ENCODE measurements at regions not wholly inside any gene's neighbourhood (a gene's known extent, or its start where the extent isn't known, plus 50 kb on each side); places are given as distances from the start of the nearest gene placed in this dataset.
"Not testable (repeated sequence)": the region's sequence is repeated elsewhere in the genome, so short reads cannot be mapped to it uniquely, and the experiment has no call there.

DNA sequence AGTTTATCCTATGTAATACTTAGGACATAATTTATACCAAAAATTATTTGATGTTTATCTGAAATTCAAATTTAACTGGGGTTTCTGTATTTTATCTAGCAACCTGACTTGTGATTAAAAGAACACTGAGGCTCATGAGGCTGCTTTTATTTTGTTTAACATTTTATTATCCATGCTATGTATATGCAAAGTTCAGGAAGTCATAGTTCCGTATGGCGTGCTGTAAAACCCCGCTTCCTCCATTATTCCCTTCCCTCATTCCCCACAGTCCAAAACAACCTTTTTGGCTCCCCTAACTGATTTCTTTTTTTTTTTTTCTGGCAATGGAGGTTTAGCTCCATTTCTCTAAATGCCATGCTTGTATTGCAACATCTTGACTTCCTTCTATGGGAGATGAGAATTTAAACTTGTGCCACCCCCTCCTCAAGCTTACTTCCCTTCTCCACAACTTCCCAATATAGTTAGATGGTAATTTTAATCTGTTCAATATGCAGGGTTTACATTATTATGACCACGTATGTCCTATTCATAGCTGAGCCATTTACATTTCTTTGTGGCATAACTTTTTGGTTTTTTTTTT, 138.0 kb upstream of the DNAH14 start:
- DNase-seq: peak; percentile 63

DNA sequence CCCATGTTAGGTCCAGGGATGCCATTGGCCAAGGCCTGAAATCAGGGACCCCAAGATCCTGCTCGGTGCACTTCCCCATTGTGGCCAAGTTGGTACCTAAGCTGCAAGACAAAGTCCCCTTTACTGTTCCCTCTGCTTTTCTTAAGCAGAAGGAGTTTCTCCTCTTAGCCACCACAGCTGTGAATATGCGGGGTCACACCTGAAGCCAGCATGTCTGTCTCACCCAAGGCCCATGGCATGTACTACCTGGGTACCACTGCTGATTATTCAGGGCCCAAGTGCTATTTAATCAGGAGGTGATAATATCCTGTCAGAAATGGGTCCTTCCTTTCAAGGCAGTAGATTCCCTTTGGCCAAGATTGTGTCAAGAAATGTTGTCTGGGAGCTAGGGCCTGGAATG, 133.9 kb upstream of the DNAH14 start:
- no peak for DNase-seq

DNA sequence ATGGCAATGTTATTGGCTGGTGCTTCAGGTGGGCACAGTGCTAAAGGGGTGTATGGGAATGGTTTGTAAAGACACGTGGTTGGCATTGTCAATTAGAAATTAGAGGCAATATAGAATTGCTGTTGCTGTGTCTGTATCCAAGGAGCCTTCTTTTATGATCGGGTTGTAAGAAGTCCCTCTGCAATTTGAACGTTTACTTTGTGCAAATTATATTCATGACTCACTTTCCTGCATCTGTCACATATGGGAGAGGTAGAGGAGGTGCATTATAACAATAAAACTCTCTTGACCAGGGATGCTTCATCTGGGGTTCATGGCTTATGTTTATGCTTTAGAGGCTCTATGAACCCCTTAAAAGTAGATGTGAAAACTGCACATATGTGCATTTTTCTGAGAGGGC, 130.4 kb upstream of the DNAH14 start:
- DNase-seq: no peak

DNA sequence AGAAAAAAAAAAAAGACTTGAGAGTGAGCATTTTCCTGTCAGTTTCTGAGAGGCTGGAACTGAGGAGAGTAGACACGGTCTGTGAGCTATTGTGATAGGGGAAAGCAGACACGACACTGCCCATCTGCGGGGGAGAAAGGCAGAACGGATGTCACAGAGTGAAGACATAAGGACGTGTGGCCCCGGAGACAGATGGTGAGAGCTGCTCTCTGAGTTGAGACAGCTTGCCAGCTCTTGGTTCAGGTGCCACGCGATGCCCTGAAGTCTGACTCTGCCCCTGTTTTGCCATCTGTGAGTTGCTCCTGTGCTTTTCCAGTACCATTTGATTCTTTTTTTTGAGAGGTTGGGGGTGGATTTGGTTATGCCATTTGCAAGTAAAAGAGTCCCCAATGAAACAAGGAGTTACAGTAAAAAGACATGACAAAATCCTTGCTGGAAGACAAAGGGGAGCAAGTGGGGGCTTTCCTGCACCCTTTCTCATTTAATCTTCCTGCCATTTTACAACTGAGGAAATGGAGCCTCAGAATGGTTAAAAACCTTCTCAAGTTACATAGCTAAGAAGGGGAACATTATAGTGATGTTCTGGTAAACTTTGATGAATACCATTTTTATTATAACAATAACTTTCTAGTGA, 128.9 kb upstream of the DNAH14 start:
- DNase-seq: no peak

DNA sequence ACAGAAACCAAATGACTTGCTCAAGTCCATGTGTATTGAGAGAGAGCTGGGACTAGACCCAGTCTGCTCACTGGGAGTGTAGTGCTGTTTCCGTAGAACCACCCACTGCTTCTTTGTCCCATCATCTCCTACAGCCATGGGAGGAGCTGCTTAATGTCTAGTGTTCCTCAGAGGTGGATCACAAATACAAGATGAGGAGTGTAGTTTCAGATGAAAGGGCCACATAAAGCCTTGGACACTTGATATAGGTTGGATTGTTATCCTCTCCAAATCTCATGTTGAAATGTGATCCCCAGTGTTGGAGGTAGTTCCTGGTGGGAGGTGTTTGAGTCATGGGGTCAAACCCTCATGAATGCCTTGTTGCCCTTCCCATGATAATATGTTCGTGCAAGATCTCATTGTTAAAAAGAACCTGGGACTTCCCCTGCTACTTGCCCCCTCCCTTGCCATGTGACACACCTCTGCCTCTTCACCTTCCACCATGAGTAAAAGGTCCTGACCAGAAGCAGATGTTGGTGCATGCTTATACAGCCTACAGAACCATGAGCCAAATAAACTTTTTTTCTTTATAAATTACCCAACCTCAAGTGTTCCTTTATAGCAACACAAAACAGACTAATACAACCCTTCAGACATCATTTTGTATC, 127.5 kb upstream of the DNAH14 start:
- DNase-seq: no peak

DNA sequence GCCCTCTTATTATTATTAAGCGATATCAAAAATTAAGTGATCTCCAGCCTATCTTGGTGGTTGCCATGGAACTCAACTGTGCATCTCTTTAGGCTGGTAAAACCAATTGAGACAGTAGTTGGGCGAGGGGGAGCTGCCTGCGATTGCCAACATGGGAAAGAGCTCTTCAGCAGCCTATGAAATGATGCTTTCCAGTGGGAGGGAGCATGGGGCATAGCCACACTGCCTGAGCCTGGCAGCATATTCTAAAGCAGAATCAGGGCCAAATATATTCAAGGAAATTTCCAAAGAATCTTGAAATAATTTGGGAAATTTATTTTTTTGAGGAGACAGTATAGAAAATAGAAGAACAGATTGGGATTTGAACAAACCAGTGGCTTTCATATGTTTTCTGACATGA, 126.9 kb upstream of the DNAH14 start:
- no peak for DNase-seq

DNA sequence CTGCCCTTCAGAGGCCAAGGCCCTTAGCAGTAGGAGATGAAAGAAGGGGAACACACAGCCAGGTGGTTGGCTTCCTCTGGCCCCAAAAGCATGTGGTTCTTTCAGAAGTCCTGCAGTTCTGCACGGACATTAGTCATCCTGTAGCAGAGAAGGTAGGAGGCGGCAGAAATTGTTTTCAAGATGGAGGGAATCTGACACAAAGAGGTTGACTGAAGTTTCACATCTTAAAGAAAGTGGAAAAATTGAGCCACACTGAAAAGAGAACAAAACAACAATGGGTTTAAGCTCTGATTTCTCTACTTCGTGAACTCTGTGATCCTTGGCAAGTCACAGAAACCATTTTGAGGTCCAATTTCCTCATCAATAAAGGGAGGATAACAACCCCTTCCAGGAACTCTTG, 125.3 kb upstream of the DNAH14 start:
- no peak for DNase-seq

DNA sequence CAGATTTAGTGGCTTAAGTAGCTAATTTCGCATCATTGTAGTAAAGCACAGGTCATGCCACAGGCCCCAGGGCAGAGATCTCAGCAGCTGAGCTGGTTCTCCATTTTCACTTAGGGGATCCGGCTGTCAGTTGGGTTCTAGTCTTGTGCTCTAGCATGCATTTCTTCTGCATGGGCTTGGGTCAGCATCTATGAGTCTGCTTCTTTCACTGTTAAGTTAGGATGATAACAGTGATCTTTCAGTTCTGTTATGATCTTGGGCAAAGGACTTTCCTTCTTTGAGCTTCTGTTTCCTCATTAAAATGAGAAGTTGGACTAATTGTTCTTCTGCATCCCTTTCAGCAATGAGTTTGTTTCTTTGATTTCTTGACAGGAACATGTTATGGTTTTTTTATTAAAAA, 123.6 kb upstream of the DNAH14 start:
- DNase-seq: peak; percentile 46

DNA sequence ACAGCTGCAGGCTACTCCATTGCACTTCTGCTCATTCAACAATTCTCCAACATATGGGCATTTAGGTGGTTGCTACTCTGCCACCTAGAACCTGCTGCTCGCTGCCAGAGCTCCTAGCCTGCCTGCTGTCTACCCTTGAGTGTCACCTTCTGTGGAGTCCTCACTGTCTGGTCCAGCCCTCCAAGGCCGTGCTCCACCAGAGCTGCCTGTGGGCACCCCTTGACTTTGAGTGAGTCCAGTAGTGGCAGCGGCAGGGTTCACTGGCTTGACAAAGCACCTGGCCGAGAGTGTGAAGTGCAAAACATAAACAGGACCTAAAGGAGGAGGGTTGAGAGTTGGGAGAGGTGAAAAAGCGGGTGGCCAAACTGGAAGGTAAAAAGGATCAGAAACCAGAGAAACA, 120.3 kb upstream of the DNAH14 start:
- no peak for DNase-seq

DNA sequence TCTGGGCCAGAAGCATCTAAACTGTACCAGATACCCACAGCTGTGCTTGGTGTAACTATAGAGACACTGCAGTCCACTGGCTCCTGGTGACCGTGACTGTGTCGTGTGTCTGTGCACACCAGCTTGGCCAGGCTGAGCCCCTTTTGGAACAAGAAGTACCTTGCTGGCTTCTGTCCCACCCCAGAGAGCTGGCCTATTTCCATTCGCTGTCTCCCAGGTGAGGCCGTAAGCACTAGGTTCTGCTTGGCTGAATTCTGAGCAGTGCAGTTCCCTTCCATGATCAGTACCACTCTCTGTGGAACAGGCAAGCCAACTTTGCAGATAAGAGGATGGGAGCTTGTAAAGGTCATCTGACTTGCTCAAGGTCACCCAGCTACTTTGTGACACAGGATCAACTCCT, 119.9 kb upstream of the DNAH14 start:
- no peak for DNase-seq

DNA sequence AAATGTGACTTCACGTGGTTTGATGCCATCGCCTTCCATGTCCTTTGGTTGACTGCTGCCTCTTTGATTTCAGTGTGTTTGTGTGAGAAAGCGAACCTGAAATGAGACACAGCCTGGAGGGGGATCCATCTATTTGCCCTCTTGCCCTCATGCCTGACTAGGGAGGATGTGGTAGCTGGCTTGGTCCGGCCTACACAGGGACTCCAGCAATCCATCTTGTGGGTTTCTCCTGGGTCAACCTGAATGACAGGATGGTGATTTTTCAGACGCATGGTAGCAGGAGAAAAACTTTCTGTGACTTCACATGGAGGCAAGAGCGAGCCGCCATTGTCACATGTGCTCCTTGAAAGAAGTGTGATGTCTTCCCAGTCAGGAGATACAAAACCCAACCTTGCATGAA, 117.9 kb upstream of the DNAH14 start:
- no peak for DNase-seq

DNA sequence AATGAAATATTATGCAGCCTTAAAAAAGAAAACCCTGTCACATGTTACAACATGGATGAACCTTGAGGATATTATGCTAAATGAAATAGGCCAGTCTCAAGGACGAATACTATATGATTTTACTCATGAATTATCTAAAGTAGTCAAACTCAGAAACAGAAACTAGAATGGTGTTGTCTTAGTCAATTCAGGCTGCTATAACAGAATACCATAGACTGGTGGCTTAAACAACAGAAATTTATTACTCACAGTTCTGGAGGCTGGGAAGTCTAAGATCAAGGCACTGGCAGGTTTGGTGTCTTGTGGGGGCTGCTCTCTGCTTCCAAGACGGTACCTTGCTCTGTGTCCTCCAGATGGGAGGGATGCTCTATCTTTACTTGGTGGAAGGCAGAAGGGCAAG, 113.8 kb upstream of the DNAH14 start:
- no peak for DNase-seq

DNA sequence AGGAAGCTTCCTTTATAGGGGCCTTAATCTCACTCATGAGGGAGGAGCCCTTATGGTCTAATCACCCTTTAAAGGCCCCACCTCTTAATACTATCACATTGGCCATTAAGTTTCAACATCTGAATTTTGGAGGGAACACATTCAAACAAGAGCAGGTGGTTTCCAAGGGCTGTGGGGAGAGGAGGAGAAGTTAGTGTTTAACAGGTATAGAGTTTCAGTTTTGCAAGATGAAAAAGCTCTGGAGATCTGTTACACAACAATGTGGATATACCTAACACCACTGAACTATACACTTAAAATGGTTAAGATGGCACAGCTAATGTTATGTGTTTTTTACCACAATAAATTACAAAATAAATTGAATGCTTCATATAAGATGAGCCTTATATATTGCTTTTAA, 113.4 kb upstream of the DNAH14 start:
- DNase-seq: no peak

DNA sequence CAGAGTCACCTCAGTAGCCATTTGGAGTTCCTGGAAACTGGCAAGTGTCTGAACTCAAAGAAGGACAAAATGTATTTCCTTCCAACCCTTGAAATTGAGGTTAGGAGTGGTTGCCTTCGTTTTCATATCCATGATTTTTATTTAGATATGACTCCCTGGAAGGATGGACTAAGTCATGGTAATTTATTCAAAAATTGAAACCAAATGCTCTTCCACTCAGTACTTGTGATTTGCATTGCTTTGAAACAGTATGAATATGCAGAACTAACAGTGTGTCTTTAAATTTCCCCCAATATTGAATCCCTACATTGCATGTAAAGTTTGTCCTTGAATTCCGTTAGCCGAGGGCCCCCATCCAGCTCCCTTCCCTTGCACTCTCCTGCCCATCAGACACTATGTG, 112.1 kb upstream of the DNAH14 start:
- DNase-seq: no peak

DNA sequence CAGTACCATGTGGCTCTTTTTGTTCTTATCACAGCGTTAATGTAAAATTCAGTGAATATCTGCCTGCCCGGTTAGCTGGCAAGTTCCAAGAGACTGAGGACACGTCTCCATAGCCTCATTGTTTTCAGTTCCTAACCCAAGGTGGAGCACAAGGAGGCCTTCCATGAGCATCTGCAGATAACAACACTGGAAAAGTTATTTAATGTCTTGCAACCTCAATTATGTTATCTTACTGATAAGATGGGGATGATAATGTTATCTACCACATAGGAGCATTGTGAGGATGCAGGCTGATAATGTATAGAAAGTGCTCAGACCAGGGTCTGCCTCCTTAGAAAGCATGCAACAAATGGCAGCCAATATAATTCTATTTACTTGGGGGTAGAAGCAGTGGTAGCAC, 109.6 kb upstream of the DNAH14 start:
- no peak for DNase-seq

DNA sequence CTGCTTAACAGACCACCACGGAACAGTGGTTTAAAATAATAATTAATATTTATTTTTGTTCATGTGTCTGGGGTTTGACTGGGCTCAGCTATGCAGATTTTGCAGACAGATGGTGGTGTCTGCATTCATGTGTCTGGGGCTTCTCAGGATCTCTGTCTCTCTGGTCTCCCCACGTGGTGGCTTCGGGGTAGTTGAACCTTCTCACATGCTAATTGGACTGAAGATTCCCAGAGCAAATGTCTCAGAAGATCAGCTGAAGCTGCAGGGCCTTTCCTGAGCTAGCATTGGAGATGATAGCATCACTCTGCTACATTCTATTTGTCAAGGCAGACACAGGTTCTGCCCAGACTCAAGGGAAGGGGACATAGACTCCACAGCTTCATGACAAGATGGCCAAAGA, 109.1 kb upstream of the DNAH14 start:
- DNase-seq: no peak

DNA sequence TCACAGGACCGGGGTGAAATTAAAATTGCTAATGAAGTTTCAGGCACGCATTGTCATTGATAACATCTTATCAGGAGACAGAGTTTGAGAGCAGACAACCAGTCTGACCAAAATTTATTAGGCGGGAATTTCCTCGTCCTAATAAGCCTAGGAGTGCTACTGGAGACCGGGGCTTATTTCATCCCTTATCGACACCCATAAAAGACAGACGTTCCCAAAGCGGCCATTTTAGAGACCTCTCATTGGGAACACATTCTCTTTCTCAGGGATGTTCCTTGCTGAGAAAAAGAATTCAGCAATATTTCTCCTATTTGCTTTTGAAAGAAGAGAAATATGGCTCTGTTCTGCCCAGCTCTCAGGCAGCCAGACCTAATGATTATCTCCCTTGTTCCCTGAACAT, 107.7 kb upstream of the DNAH14 start:
- not testable (repeated sequence) for DNase-seq

DNA sequence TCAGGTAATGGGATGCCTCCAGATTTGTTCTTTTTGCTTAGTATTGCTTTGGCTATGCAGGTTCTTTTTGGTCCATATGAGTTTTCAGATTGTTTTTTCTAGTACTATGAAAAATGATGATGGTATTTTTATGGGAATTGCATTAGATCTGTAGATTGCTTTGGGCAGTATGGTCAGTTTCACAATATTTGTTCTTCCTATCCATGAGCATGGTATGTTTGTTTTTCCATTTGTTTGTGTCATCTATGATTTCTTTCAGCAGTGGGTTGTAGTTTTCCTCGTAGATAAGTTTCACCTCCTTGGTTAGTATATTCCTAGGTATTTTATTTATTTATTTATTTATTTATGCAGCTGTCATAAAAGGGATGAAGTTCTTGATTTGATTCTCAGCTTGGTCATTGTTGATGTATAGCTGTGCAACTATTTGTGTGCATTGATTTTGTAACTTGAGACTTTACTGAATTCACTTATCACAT, 103.9 kb upstream of the DNAH14 start:
- DNase-seq: no peak

DNA sequence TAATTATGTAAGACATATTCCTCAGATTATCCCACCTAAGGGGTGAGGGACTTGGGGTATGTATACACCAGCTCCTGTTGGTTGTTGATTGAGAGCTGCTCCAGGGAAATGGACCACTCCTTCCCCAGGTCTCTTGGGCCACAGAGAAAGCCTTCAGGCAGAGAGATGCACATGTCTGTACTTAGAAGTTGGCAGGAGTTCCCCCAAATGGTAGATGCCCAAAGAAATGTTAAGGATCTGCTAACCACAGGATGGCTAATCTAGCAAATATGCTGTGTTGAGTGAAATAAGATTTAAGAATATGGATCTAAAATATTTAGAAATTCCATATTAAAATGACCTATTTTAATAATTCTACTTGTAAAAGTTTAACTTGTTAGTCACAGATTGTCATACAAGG, 100.8 kb upstream of the DNAH14 start:
- no peak for DNase-seq

DNA sequence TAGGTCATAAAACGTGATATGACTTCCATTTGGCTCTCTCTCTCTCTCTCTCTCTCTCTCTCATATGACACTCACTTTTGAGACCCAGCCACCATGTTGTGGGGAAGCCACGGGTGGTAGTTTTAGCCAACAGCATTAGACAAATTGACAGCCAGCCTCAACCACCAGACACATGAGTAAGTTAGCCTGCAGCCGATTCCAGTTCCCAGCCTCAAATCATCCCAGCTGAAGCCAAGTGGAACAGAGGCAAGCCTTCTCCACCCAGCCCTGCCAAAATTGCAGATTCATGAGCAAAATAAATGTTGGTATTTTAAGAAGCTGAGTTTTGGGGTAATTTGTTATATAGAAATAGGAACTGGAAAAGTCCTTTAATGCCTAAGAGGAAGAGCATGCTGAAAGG, 98.0 kb upstream of the DNAH14 start:
- DNase-seq: no peak

DNA sequence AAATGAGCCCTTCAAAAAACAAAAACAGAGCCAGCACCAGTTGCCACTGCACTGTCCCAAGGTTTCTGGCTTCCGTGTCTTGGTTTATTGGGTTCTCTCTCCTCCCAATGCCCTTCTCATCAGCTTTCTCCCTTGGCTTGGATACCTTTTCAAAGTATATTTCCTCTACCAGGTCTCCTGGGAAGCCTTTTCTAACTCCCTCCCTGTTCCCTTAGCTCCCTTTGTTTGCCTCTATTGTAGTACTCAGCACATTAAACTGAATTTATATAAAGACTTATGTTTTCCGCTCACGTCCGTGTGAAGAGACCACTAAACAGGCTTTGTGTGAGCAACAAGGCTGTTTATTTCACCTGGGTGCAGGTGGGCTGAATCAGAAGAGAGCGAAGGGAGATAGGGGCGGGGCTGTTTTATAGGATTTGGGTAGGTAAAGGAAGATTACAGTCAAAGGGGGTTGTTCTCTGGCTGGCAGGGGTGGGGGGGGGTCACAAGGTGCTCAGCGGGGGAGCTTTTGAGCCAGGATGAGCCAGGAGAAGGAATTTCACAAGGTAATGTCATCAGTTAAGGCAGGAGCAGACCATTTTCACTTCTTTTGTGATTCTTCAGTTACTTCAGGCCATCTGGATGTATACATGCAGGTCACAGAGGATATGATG, 89.7 kb upstream of the DNAH14 start:
- not testable (repeated sequence) for DNase-seq

DNA sequence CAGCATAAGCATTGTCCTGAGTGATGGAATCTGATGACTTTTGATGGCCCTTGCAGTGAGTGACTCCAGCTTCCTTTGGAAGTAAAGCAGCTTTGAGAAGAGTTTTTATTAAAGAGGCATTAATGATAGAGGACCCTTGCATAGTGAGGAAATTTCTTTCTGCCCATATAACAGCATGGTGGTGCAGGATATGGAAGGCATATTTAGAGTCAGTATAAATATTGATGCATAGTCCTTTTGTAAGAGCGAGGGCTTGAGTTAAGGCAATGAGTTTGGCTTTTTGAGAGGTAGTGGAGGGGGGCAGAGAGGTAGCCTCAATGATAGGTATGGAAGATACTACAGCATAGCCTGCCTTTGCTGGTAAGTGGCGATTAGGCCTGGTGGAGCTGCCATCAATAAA, 87.7 kb upstream of the DNAH14 start:
- not testable (repeated sequence) for DNase-seq

DNA sequence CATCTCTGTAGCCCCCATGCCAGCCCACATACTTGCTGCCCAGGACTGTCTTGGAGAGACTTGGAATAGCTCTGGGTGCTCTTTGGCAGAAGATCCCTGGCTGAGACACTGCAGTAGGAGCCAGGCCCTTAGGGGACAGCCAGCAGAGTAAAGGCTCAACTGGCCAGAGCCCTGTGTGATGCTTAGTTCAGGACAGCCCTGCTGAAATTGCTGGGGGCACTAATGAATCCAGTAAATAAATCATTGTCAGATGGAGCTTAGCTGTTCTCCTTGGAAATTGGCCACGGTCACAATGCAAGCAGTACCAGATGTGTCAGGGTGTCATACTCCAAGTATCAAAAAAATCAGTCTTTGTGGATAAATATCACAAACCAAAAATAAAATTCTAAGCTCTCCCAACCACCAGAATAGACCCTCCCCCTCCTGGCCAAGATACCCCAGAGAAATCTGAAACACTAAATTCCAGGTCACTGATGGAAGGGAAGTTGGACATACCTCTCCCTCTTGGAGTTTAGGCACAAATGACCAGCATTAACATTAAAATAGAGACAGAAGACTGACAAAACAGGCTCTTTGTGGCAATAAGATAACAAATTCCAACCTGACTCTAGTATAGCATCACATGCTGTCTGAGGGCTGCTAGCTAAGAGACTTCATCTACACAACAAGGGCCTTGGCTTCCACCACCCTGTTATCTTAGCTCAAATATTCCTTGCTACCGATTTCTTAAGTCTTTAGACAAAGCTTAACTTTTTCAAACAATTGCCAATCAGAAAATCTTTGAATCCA, 83.2 kb upstream of the DNAH14 start:
- DNase-seq: no peak

Measured in inflammatory macrophage treated with lipopolysaccharide for 4 hours (primary cell).